ENCODE measurements at regions not wholly inside any gene's neighbourhood (a gene's known extent, or its start where the extent isn't known, plus 50 kb on each side); places are given as distances from the start of the nearest gene placed in this dataset.

- no peaks in the 10 kb centered on the region for H3K36me3 ChIP-seq (ENCODE audit: insufficient read depth, low read length)
- H3K9me2 ChIP-seq (replicated peaks; ENCODE audit: low read depth, low read length), result no peaks in the 10 kb centered on the region
- H3K4me2 ChIP-seq (ENCODE audit: low read depth, low read length, poor library complexity, severe bottlenecking), result peak overlapping the region; percentile 38
- no peaks in the 10 kb centered on the region for H3K79me2 ChIP-seq (ENCODE audit: insufficient read depth, low read length)
- no peaks in the 10 kb centered on the region for H3K9me3 ChIP-seq (ENCODE audit: insufficient read depth, low read depth, low read length)
- no peaks in the 10 kb centered on the region for H4K20me1 ChIP-seq (ENCODE audit: insufficient read depth, low read length, poor library complexity, severe bottlenecking)
- H3K4me3 ChIP-seq (ENCODE audit: low read length, poor library complexity, severe bottlenecking), result no peak overlapping the region
- peaks cover 19% of the 10 kb centered on the region for H3K4me1 ChIP-seq (ENCODE audit: insufficient read depth, low read length, poor library complexity, severe bottlenecking)
- H3F3A ChIP-seq (ENCODE audit: low read depth), result no peaks in the 10 kb centered on the region
- H3K9ac ChIP-seq (ENCODE audit: low read depth, low read length, poor library complexity, severe bottlenecking), result no peak overlapping the region
- TF ChIP-seq EZH2phosphoT487 (IDR thresholded peaks at IDR 0.05; ENCODE audit: borderline replicate concordance) (no peak), CTCF (conservative IDR thresholded peaks at IDR 0.05; ENCODE audit: low read length) (no peak)
- H3K27me3 ChIP-seq (ENCODE audit: insufficient read depth, low read length, poor library complexity, severe bottlenecking), result no peaks in the 10 kb centered on the region
- peak overlapping the region; percentile 70; the same call in 1 of the 2 replicates for H2AFZ ChIP-seq (ENCODE audit: low read length)
Observed at GRCh38 chr13:84661718-84662117, 779.4 kb upstream of the SLITRK1 start.

- Histone ChIP-seq H3K9me3 (ENCODE audit: insufficient read depth, low read depth, low read length) (no peaks in the 10 kb centered on the region), H4K20me1 (ENCODE audit: insufficient read depth, low read length, poor library complexity, severe bottlenecking) (no peaks in the 10 kb centered on the region), H3K4me3 (ENCODE audit: low read length, poor library complexity, severe bottlenecking) (no peak overlapping the region), H3K27me3 (ENCODE audit: insufficient read depth, low read length, poor library complexity, severe bottlenecking) (no peaks in the 10 kb centered on the region), H3K4me2 (ENCODE audit: low read depth, low read length, poor library complexity, severe bottlenecking) (no peak overlapping the region), H3K4me1 (ENCODE audit: insufficient read depth, low read length, poor library complexity, severe bottlenecking) (peaks cover 40% of the 10 kb centered on the region), H3K36me3 (ENCODE audit: insufficient read depth, low read length) (no peaks in the 10 kb centered on the region), H3K9me2 (replicated peaks; ENCODE audit: low read depth, low read length) (no peaks in the 10 kb centered on the region), H3K9ac (ENCODE audit: low read depth, low read length, poor library complexity, severe bottlenecking) (no peak overlapping the region), H3F3A (ENCODE audit: low read depth) (peaks cover 15% of the 10 kb centered on the region; the same call in 1 of the 2 replicates), H3K79me2 (ENCODE audit: insufficient read depth, low read length) (no peaks in the 10 kb centered on the region), H2AFZ (ENCODE audit: low read length) (peak overlapping the region; percentile 42; the same call in 1 of the 2 replicates)
- TF ChIP-seq EZH2phosphoT487 (IDR thresholded peaks at IDR 0.05; ENCODE audit: borderline replicate concordance) (no peak), CTCF (conservative IDR thresholded peaks at IDR 0.05; ENCODE audit: low read length) (no peak)
Observed at GRCh38 chr13:84659359-84659661, 777.0 kb upstream of the SLITRK1 start.

- Histone ChIP-seq H3F3A (ENCODE audit: low read depth) (peaks cover 15% of the 10 kb centered on the region; the same call in 1 of the 2 replicates), H3K4me2 (ENCODE audit: low read depth, low read length, poor library complexity, severe bottlenecking) (no peak overlapping the region), H3K9me2 (replicated peaks; ENCODE audit: low read depth, low read length) (no peaks in the 10 kb centered on the region), H3K9ac (ENCODE audit: low read depth, low read length, poor library complexity, severe bottlenecking) (no peak overlapping the region), H3K4me1 (ENCODE audit: insufficient read depth, low read length, poor library complexity, severe bottlenecking) (peaks cover 46% of the 10 kb centered on the region), H3K4me3 (ENCODE audit: low read length, poor library complexity, severe bottlenecking) (no peak overlapping the region), H3K79me2 (ENCODE audit: insufficient read depth, low read length) (no peaks in the 10 kb centered on the region), H3K27me3 (ENCODE audit: insufficient read depth, low read length, poor library complexity, severe bottlenecking) (no peaks in the 10 kb centered on the region), H4K20me1 (ENCODE audit: insufficient read depth, low read length, poor library complexity, severe bottlenecking) (no peaks in the 10 kb centered on the region), H3K9me3 (ENCODE audit: insufficient read depth, low read depth, low read length) (no peaks in the 10 kb centered on the region), H3K36me3 (ENCODE audit: insufficient read depth, low read length) (no peaks in the 10 kb centered on the region), H2AFZ (ENCODE audit: low read length) (peak overlapping the region; percentile 42; the same call in 1 of the 2 replicates)
- TF ChIP-seq EZH2phosphoT487 (IDR thresholded peaks at IDR 0.05; ENCODE audit: borderline replicate concordance), result no peak
- no peak for TF ChIP-seq CTCF (conservative IDR thresholded peaks at IDR 0.05; ENCODE audit: low read length)
Observed at GRCh38 chr13:84658491-84659358, 776.5 kb upstream of the SLITRK1 start.
